Sigmoid colon (tissue), 4 donors: ENCODE measurements at regions not wholly inside any gene's neighbourhood (a gene's known extent, or its start where the extent isn't known, plus 50 kb on each side); places are given as distances from the start of the nearest gene placed in this dataset.

Experiments
- CTCF ChIP-seq, 4 experiments: fragments of 450-650 bp in 3 of 4; fragments of 200-600 bp in 1 of 4; IDR thresholded peaks; one replicate each; pipeline ENCODE4 v1.5.1; 2016 to 2019; ENCODE audit warnings: antibody characterized with exemption in 4 of 4, mild to moderate bottlenecking in 3 of 4, moderate library complexity in 2 of 4
- EP300 ChIP-seq, 4 donors: sonication (generic); formaldehyde crosslinking; IDR thresholded peaks; one replicate each; pipeline ENCODE4 v1.6.1; 2017; ENCODE audit warnings: antibody characterized with exemption in 4 of 4
- POLR2AphosphoS5 ChIP-seq, 4 donors: sonication (generic); formaldehyde crosslinking; IDR thresholded peaks; one replicate each; pipeline ENCODE4 v1.6.1; 2017; ENCODE audit warnings: antibody characterized with exemption in 4 of 4

DNA sequence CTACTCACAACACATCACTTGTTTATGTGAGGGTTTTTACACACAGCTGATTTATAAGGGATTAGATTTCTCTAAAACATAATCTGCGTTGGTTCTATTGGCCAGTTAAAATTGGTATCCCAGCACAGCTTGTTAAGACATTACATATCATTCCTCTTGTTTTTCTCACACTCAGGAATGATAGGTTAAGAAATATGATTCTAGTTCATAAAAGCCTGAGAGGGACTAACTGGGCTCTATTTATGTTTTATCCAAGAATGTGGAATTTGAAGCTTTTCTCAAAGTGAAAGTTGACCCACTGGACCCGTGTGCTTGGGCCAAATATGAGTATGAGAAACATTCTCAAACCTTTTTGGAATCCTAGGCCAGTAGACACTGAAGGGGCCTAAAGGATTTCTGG, 117.3 kb downstream of the TMEM170B start:
- TF ChIP-seq CTCF (IDR thresholded peaks at IDR 0.05) (no peak), EP300 (IDR thresholded peaks at IDR 0.05) (no peak), POLR2AphosphoS5 (IDR thresholded peaks at IDR 0.05) (no peak)
